ENCODE measurements at regions not wholly inside any gene's neighbourhood (a gene's known extent, or its start where the extent isn't known, plus 50 kb on each side); places are given as distances from the start of the nearest gene placed in this dataset.
A peak's percentile ranks its signal among the peaks of the same experiment; 100 is the strongest.

GRCh38 chr5:73303148-73304079 lies 130.4 kb downstream of the TMEM174 start:
- H3K27me3 ChIP-seq (ENCODE audit: insufficient read depth, low read length): peaks cover 65% of the 10 kb centered on the region
- H3K4me3 Mint-ChIP-seq: peak overlapping the region; percentile 65 to 75
- no peak overlapping the region for H3K27ac Mint-ChIP-seq
- H2AFZ ChIP-seq (ENCODE audit: low read length): no peak overlapping the region
- no peaks in the 10 kb centered on the region for H3K9me3 ChIP-seq (ENCODE audit: control insufficient read depth, low read depth, low read length)
- H3K4ac ChIP-seq (ENCODE audit: low read depth, low read length): no peak overlapping the region
- H4K5ac ChIP-seq (ENCODE audit: insufficient read length, low read depth, low read length): no peak overlapping the region
- no peak overlapping the region for H4K8ac ChIP-seq (replicated peaks; ENCODE audit: insufficient read length, low read depth, low read length)
- no peak overlapping the region for H2BK5ac ChIP-seq (ENCODE audit: insufficient read length, low read length)
- no peak overlapping the region for H3K9ac ChIP-seq (ENCODE audit: extremely low read depth, insufficient read length, low read length)
- H3K23me2 ChIP-seq (ENCODE audit: insufficient read length, low read depth, low read length, poor library complexity, severe bottlenecking): peaks cover 15% of the 10 kb centered on the region
- H3K79me2 ChIP-seq (ENCODE audit: insufficient read depth, low read length): no peaks in the 10 kb centered on the region
- peak; percentile 89 for DNase-seq
- H2BK20ac ChIP-seq (ENCODE audit: low read depth, low read length, poor library complexity, severe bottlenecking): no peak overlapping the region
- no peaks in the 10 kb centered on the region; the same call in 1 of the 2 replicates for H3K4me1 ChIP-seq (ENCODE audit: insufficient read depth, low read length)
- no peak overlapping the region for H4K91ac ChIP-seq (ENCODE audit: insufficient read length, low read depth, low read length)
- no peaks in the 10 kb centered on the region for H3K79me1 ChIP-seq (ENCODE audit: insufficient read depth, low read depth, low read length, poor library complexity, severe bottlenecking)
- no peak overlapping the region for H2BK12ac ChIP-seq (ENCODE audit: insufficient read length, low read depth, low read length)
- H2BK15ac ChIP-seq (ENCODE audit: low read depth, low read length): no peak overlapping the region
- no peaks in the 10 kb centered on the region for H4K20me1 ChIP-seq (ENCODE audit: control insufficient read depth, insufficient read depth, insufficient read length)
- H3K27ac ChIP-seq (ENCODE audit: insufficient read length, low read depth, low read length): no peak overlapping the region
- H3K14ac ChIP-seq (ENCODE audit: insufficient read depth, low read length): no peak overlapping the region; the same call in 1 of the 2 replicates
- no peak overlapping the region for H2BK120ac ChIP-seq (ENCODE audit: low read depth, low read length, poor library complexity, severe bottlenecking)
- H3K18ac ChIP-seq (ENCODE audit: insufficient read length, low read depth, low read length): peak overlapping the region; percentile 27
- H3K36me3 Mint-ChIP-seq (ENCODE audit: insufficient read depth in 1 of 3, low read depth in 3 of 3): no peaks in the 10 kb centered on the region; a peak in 1 of 7 replicates
- H3K23ac ChIP-seq (ENCODE audit: insufficient read length, low read depth, low read length): no peak overlapping the region
- TF ChIP-seq CTCF (conservative IDR thresholded peaks at IDR 0.05): peak; percentile 71
- H3T11ph ChIP-seq (ENCODE audit: low read length): no peak overlapping the region
- H3K9me3 Mint-ChIP-seq: peaks cover 0 to 3% of the 10 kb centered on the region in 2 experiments; a peak in 1 of 5 replicates
- H2AK5ac ChIP-seq (ENCODE audit: insufficient read length, low read length): no peak overlapping the region
- WGBS (ENCODE audit: extremely low coverage, insufficient read length, low lambda C conversion rate): no CpG with 5 or more reads among the region's 77 CpGs
- H3K56ac ChIP-seq (ENCODE audit: insufficient read length, low read depth, low read length): no peak overlapping the region
- H3K4me2 ChIP-seq (ENCODE audit: insufficient read depth, insufficient read length, low read length): peak overlapping the region; percentile 63
- peaks cover 30 to 32% of the 10 kb centered on the region in 2 experiments for H3K4me1 Mint-ChIP-seq
- peaks cover 100% of the 10 kb centered on the region for H3K27me3 Mint-ChIP-seq (ENCODE audit: low read depth)

Data from H9 (cell line).